ENCODE measurements at regions not wholly inside any gene's neighbourhood (a gene's known extent, or its start where the extent isn't known, plus 50 kb on each side); places are given as distances from the start of the nearest gene placed in this dataset.

DNA sequence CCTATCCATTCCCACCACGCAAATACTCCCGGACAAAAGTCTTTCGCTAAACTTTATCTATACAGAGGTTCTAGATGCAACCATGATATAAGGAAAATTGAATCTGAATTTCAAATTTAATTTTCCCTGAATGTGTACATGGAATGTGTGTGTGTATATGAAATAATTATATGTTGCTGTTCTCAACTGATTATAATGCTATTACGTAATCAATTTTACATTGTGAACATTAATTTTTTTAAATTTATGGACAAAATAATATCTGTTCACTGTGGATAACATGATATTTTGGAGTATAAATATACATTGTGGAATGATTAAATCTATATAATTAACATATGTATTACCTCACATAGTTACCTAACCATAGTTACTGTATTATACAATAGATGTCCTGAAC, 1250.6 kb downstream of the EFNA5 start:
- CTCF ChIA-PET: interaction anchor here (0.6 kb wide), 1 partner anchor 1250 kb away, joined by 7 read pairs; no protein-coding TSS in a partner anchor
- POLR2A ChIA-PET: no interaction called here
- TF ChIP-seq, protein P1, sequence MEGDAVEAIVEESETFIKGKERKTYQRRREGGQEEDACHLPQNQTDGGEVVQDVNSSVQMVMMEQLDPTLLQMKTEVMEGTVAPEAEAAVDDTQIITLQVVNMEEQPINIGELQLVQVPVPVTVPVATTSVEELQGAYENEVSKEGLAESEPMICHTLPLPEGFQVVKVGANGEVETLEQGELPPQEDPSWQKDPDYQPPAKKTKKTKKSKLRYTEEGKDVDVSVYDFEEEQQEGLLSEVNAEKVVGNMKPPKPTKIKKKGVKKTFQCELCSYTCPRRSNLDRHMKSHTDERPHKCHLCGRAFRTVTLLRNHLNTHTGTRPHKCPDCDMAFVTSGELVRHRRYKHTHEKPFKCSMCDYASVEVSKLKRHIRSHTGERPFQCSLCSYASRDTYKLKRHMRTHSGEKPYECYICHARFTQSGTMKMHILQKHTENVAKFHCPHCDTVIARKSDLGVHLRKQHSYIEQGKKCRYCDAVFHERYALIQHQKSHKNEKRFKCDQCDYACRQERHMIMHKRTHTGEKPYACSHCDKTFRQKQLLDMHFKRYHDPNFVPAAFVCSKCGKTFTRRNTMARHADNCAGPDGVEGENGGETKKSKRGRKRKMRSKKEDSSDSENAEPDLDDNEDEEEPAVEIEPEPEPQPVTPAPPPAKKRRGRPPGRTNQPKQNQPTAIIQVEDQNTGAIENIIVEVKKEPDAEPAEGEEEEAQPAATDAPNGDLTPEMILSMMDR (IDR thresholded peaks at IDR 0.05; ENCODE audit: low read depth, low read length): no peak

DNA sequence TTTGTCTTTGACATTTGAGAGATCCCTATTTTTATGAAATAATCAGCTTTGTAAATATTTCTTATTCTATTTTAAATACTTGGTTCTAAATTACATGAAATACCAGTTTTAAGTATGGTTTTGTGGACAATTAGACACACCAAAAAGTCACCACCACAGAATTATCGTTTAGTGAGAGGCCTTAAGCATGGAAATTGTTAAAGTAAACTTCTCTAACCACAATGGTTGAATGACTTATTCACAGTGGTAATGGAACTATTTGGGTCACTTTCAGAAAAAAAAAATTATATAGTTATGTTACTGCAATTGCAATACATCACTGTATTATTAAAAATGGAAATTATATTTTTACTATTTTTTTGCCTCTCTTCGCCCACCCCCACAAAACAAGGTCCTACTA, 1252.5 kb downstream of the EFNA5 start:
- no peak for DNase-seq (ENCODE audit: low read depth, low spot score)

More for the DNA sequence above, 1250.6 kb downstream of the EFNA5 start:
- Histone ChIP-seq H3K27ac (ENCODE audit: low read depth, low read length) (no peak overlapping the region), H3K27me3 (ENCODE audit: control insufficient read depth, insufficient read depth, low read length) (no peaks in the 10 kb centered on the region), H3K9me3 (ENCODE audit: control insufficient read depth, insufficient read depth, low read length) (peaks cover 11% of the 10 kb centered on the region), H3K4me3 (ENCODE audit: low read depth, low read length) (no peak overlapping the region)
- DNase-seq (ENCODE audit: low read depth, low spot score): no peak

DNA sequence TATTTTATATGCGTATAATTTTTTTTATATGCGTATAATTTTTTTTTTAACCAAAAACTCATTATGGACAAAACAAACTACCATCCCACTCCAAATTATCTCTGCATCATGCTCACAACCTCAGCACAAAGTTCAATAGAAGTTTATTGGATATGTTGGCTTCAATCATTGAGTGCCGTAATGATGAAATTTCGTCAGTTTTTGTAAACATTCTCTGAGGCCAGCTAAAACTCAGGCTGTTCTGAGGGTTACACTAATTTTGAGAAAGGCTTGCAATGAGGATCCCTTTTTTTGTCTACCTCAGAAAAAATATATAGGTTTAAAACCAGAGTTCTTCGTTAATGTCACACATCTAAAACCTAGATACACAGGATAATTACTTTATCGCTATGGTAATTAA, 1253.2 kb downstream of the EFNA5 start:
- CTCF ChIA-PET: interaction anchor here (0.7 kb wide), 1 partner anchor 20 kb away, joined by 3 read pairs; no protein-coding TSS in a partner anchor
- Histone ChIP-seq H3K27me3 (ENCODE audit: control insufficient read depth, insufficient read depth, low read length) (no peaks in the 10 kb centered on the region), H3K4me3 (ENCODE audit: low read depth, low read length) (no peak overlapping the region), H3K27ac (ENCODE audit: low read depth, low read length) (no peak overlapping the region), H3K9me3 (ENCODE audit: control insufficient read depth, insufficient read depth, low read length) (peaks cover 3% of the 10 kb centered on the region)
- POLR2A ChIA-PET: no interaction called here
- DNase-seq (ENCODE audit: low read depth, low spot score): no peak
- TF ChIP-seq, protein P1 (IDR thresholded peaks at IDR 0.05; ENCODE audit: low read depth, low read length): no peak

More for the DNA sequence above, 1252.5 kb downstream of the EFNA5 start:
- POLR2A ChIA-PET: no interaction called here
- no peaks in the 10 kb centered on the region for H3K27me3 ChIP-seq (ENCODE audit: control insufficient read depth, insufficient read depth, low read length)
- TF ChIP-seq, protein P1 (IDR thresholded peaks at IDR 0.05; ENCODE audit: low read depth, low read length): no peak
- CTCF ChIA-PET: no interaction called here
- H3K9me3 ChIP-seq (ENCODE audit: control insufficient read depth, insufficient read depth, low read length): peaks cover 7% of the 10 kb centered on the region
- H3K4me3 ChIP-seq (ENCODE audit: low read depth, low read length): no peak overlapping the region
- H3K27ac ChIP-seq (ENCODE audit: low read depth, low read length): no peak overlapping the region

DNA sequence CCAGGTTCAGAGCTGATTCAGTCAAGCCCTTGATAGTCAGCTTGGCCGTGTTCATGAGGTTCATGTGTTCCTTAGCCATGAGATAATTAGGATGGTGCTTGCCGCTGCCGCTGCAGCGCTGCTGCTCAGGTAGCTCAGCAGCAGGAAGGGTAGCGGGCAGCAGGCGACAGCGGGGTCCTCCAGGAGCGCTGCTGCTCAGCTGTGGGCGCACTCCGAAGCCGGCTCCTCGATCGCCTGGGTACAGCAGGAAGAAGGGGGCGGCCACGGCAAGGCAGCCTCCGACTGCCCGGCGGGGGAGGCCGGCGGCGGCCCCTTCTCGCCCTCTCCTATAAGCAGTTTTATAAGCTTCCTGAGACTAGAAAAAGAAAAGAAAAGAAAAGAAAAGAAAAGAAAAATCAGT, 1253.6 kb downstream of the EFNA5 start:
- CTCF ChIA-PET: interaction anchor here (0.7 kb wide), 1 partner anchor 19 kb away, joined by 3 read pairs; no protein-coding TSS in a partner anchor
- POLR2A ChIA-PET: no interaction called here
- no peak overlapping the region for H3K4me3 ChIP-seq (ENCODE audit: low read depth, low read length)
- TF ChIP-seq, protein P1 (IDR thresholded peaks at IDR 0.05; ENCODE audit: low read depth, low read length): no peak
- H3K27me3 ChIP-seq (ENCODE audit: control insufficient read depth, insufficient read depth, low read length): no peaks in the 10 kb centered on the region
- no peak overlapping the region for H3K27ac ChIP-seq (ENCODE audit: low read depth, low read length)
- no peak for DNase-seq (ENCODE audit: low read depth, low spot score)
- peaks cover 3% of the 10 kb centered on the region; the same call in 1 of the 2 replicates for H3K9me3 ChIP-seq (ENCODE audit: control insufficient read depth, insufficient read depth, low read length)

DNA sequence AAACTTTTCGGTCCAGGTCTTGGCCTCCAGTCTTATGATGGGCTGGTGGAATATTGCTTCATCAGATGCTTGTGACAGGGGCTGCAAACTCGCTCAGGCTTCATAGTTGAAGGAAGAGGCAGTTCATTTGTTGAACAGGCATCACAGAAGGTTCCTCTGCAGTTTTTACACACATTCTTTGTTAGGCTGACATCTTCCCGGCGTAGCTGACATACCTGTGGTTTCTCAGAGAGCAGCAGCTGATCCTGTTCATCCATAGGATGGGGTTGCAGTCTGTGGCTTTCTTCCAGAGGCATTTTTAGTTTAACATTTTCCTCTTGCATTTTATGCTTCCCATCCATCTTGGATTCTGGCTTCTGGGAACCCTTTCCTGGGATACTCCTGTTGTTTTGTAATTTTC, 1255.2 kb downstream of the EFNA5 start:
- no peak overlapping the region for H3K4me3 ChIP-seq (ENCODE audit: low read depth, low read length)
- peak overlapping the region; percentile 34 for H3K27ac ChIP-seq (ENCODE audit: low read depth, low read length)
- no peaks in the 10 kb centered on the region for H3K27me3 ChIP-seq (ENCODE audit: control insufficient read depth, insufficient read depth, low read length)
- ChIA-PET CTCF (no interaction called here), POLR2A (no interaction called here)
- peak; percentile 82 for DNase-seq (ENCODE audit: low read depth, low spot score)
- peaks cover 3% of the 10 kb centered on the region; the same call in 1 of the 2 replicates for H3K9me3 ChIP-seq (ENCODE audit: control insufficient read depth, insufficient read depth, low read length)
- TF ChIP-seq, protein P1 (IDR thresholded peaks at IDR 0.05; ENCODE audit: low read depth, low read length): no peak
